SKM-1 treated with dmso at 0.1 percent for 144 hours (cell line): ENCODE measurements at regions not wholly inside any gene's neighbourhood (a gene's known extent, or its start where the extent isn't known, plus 50 kb on each side); places are given as distances from the start of the nearest gene placed in this dataset.

ENCODE experiments used
- DNase-seq: peaks from one replicate; lab custom pipeline; 2025; ENCODE audit not compliant: unreplicated experiment; lab: John Stamatoyannopoulos, UW

DNA sequence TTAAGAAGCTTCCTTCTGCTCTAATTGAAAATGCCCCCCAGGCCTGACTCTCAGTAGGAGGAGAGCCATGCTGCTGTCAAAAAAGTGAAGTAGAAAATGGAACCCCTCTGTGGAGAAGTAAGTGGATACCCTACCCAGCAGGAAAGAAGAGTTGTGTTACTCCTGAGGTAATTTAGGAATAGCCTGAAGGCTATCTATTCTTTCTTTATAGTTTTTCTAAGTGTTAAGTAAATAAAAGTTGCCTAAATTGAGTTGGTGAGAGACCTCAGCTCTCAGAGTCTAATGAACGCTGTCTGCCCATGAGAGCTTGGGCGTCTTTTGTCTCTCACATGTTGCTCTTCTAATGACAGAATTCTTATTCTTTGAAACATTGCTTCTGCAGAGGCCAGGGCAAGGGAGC, 116.2 kb downstream of the NSUN3 start:
- no peak for DNase-seq

DNA sequence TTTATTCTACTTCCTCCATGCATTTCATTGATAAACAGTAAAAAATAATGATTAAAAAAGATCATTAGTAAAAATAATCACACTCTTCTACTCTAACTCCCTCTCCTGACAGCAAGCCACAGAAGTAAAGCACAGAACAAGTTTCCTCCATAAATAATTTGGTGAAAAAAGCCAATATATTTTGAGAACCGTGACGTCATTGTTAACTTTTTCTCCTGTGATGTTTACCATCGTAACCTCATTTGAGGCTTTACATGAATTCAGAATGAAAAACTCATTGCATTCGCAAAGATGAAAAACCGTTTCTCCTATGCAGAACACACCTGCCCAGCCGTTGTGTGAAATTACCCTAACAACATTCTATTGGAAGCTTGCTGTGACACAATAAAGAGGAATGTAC, 120.7 kb downstream of the NSUN3 start:
- no peak for DNase-seq

DNA sequence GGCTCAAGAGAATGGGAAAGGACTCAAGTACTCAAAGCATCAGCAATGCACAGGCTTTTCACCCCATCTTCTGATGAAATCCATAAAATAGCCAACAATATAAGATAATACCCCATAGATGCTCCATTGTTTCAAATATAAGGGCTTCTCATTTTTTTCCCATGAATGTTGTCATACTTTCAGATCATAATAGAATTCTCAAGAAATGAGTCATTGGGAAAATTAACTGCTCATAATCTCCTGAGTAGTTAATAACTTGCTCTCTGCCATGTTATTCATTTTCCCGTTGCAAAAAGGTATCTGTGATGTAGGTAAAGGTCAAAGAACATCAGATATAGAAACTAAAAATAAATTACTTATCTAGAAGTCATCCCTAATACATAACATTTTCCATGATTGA, 121.9 kb downstream of the NSUN3 start:
- no peak for DNase-seq

DNA sequence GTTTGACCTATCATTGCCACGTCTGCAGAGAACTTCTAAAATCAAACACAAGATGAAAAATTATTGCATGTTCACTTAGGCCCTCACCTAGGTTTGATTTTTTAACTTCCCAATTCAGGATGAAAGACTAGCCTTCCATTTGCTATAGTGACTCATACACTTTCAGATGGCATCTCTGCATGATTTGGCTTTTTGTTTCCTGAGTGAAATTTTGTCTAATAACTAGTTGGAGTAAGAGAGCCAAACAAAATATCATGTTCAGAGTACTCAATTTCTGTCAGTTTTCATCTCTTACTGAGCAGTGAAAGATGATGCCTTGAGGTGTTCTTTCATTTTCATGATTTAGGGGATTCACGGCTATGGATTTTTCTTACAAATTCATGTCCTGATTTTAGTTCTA, 122.9 kb downstream of the NSUN3 start:
- DNase-seq = no peak

DNA sequence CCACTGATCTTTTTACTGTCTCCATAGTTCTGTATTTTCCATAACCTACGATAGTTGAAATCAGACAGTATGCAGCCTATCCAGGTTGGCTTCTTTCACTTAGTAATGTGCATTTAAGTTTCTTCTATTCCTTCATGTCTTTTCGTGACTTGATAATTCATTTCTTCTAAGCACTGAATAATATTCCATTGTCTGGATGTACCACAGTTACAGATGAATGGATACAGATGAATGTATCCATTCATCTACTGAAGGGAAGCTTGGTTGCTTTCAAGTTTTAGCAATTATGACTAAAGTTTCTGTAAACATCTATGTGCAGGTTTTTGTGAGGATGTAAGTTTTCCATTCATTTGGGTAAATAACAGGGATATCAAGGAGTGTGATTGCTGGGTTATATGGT, 124.8 kb downstream of the NSUN3 start:
- DNase-seq = no peak

DNA sequence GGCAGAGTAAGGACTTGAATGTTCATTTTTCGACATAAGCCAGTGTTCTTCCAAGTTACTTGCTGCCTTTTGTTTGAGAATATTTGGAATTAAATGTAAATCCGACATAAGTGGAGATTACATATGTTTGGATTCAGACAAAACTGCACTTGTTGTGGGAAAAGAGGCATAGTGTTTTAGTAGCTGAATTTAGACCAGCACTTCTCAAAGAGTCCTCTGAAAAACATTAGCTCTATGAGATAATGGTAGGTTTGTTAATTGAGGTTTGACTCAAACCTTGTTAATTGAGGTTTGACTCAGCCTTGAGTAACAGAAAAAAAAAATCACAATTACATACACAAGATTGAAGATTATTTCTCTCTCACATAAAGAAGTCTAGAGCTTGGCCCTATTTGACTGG, 132.5 kb downstream of the NSUN3 start:
- DNase-seq = no peak

DNA sequence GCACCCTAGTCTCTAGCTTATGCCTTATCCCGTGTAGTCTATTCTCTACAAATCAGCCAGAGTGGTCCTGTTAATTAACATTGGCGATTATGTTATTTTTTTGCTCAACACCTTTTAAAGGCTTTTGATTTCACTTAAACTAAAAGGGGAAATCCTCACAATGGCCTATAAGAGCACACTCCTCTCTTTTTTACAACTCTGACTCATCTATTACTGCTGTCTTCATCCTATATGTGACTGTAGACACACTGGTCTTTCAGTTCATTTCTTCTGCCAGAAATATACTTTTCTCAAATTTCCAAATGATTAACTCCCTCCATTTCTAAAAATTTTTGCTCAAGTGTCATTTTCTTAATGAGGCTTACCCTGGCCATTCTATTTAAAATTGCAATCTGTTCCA, 143.4 kb downstream of the NSUN3 start:
- DNase-seq = no peak

DNA sequence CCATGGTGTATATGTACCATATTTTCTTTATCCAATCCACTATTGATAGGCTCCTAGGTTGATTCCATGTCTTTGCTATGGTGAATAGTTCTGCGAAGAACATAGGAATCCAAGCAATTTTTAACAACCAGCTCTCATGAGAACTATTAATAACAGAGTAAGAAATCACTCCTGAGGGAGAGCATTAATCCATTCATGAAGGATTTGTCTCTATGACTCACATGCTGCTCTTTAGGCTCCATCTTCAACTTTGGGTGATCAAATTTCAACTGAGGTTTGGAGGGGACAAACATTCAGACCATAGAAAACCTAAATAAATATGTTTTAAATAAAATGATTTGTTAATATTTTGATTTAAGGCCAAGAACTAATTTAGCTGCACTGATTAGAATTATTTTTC, 147.4 kb downstream of the NSUN3 start:
- DNase-seq = no peak

DNA sequence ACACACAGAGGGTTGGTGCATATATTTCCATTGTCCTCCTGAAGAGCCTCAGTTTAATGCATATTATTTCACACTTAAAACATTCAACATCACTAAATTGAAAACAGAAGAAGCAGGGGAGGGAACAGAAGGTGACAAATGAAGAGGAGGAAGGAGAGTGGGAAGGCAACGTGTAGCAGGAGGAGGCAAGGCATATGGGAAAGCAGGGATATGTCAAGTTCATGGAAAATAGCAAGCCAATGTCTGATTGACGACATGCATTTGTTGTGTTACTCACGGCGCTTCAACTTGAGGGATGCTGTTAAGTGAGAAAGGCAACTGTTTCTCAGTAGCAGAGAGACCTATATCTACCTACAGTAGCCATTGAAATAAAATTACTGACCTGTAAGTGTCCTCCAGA, 154.5 kb downstream of the NSUN3 start:
- DNase-seq = no peak

DNA sequence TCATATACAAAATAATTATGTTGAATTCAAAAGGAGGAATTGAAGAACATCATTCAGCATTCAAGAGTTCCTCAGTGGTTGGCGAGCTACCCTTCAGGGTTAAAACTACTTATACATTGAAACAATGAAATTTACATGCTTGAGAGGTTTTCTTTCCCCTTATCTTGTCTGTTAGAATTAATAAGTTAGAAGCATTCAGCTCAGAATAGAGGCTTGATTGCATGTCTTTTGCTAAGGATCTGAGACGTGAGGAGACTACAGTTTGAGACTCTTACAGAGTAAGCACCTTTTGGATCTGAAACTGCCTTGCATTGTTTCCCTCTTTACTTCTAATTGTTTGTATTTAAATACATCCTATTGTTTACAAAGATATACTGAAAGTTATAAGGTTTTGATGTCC, 157.6 kb downstream of the NSUN3 start:
- DNase-seq = no peak

DNA sequence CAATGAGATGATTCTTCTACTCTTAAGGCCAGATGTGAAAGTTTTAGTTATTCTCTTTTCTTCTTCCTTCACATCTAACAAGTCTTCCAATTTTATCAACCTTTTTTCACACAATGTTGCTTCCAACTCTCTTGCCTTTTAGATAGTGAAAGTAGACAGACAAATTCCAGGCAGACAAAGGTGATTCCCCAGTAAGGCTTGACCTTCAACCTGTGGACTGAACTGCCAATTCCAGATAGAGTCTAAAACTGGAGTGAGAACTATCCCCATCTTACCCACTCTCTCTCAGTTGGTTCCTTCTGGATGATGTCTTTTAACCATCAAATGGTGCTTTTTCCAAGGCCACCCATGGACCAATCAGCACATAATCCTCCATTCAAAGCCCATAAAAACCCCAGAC, 159.0 kb downstream of the NSUN3 start:
- DNase-seq = no peak

DNA sequence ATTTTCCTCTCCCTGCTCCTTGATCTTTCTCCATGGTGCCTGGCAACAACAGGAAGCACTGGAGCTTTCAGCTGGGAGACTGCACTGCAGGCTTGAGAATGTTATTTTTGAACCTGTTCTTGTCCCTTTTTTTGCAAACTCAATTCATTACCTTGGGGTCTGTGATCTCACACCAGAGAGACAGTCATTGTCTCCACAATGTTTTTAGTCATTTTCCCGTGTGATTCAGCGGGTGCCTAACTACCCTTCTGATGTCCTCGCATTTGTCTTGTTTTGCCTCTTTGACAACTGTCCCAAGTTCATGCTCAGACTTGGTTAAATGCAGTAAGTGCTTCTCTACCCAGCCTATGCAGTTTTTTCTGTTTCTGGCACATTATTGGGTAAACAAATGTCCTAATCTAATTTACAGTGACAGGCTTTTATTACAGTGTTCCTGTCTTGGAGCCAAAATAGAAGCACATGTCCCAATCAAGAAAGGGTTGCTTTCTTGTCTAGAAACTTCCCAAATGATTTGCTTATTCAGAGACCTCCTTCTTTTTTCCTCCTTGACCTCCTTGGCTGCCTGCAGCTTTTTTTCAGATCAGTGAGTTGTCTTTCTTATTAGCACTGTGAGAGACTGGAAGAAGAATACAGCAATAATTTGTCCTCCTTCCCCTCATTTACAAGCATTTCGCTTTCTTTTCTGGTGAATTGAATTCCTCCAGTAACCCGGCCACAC, 162.4 kb downstream of the NSUN3 start:
- no peak for DNase-seq

DNA sequence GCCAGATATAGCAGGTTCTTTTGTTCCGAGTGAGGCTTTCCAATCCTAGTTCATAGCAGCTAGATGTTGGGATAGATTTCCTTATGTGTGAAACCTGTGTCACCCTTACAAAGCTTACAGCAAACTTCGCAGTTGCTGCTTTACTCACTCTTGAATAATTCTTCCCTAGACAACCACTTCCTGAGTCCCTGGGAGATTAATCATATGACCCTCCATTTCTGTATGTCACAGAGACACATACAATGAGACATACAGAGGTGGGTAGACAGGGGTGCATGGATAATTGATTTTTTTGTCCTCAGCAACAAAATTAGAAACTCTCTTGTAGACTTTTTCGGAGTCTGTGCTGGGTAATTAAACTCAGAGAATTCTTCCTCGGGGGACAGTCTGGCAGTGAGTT, 163.2 kb downstream of the NSUN3 start:
- DNase-seq = no peak

DNA sequence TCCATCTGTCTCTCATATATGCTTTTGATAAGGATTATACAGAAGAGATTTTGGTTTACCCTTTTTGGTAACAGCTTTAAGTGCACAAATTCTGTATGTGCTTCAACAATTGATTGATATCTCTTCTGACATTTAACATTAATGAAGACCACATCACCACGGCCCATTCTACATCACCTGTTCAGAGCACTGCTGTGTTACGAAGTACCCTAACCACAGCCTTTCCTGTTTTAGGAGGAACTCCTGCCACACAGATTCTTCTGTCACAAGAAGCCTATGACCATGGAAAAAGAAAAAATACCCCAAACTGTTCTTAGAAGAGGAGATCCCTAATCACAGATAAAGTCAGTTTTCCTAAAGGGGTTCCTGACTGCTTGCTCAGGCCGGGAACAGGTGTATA, 170.1 kb downstream of the NSUN3 start:
- DNase-seq = peak; percentile 6

DNA sequence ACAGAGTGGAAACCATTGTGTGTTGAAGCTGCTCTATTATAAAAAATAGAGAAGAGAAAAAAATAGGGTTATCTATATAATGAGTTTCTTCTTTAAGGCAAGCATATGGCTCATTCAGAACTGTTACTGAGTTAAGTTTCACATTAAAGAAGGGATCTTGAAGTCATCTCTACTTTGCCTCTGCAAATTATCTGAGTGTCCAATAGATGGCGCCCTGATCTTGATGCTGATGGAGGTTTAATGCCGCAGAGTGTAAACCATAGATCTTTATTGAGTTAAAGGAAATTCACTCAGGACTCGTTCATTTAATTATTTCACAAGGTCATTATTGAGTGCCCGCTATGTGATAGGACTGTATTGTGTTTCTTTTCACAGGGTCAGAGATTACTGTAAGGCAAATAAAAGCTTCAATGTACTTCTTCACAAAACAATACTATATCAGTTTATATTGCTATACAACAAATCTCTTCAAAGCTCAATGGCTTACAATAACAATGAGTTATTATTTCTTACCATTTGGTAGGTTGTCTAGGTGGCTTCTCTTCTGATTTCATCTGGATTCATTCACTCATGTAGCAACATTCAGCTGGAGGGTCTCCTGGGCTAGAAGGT, 171.4 kb downstream of the NSUN3 start:
- DNase-seq = peak; percentile 19

DNA sequence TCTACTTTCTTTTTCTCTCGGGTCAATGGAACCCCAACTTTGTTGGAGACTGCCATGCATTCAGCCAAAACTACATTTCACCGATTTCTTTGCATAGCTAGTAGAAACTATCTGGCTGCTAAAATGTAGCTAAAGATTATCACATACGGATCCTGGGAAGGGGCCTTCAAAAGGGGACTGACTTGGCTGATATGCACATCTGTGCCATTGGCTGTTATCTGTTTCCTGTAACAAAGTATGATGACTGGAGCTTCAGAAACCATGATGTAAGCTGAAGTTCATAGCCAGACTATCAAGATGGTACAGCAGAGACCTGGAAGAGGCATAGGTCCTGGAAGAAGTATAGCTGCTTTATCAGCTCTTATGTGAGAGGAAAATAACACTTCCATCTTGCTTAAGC, 179.1 kb downstream of the NSUN3 start:
- no peak for DNase-seq

DNA sequence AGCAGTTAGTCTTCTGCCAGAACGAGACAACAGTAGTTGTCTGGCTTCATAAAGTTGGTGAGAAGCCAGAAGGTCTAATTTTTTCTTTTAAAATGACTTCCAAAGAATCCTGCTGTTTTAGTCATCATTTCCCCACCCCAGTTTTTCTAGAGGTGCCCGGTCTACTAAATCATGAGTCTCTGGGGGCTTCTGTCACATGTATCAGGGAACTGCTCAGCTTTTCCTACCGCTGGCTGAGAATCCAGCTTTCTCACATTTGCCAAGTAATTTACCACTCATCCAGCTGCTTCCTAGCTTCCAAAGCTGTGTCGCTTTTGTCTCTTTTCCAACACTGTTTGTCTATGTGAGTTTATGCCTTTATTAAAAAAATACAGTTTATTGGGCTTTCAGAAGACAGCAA, 183.3 kb downstream of the NSUN3 start:
- no peak for DNase-seq

DNA sequence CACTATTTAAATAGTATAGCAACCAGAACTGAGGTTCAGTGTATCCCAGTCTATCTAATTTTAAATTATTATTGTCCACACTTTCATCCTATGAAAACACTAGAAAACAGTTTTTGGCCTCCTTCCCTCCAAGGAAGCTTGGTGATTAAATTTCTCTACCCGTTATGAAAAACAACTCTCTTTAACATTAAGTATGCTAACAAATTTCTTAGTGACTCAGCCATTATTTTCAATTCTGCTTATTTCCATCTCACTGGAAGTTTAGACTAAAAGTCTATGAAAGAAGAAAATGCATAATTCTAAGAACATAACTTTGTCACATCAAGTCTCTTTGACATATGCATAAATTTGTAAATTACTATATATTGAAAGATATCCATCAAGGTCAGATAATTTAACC, 185.2 kb downstream of the NSUN3 start:
- DNase-seq = no peak

DNA sequence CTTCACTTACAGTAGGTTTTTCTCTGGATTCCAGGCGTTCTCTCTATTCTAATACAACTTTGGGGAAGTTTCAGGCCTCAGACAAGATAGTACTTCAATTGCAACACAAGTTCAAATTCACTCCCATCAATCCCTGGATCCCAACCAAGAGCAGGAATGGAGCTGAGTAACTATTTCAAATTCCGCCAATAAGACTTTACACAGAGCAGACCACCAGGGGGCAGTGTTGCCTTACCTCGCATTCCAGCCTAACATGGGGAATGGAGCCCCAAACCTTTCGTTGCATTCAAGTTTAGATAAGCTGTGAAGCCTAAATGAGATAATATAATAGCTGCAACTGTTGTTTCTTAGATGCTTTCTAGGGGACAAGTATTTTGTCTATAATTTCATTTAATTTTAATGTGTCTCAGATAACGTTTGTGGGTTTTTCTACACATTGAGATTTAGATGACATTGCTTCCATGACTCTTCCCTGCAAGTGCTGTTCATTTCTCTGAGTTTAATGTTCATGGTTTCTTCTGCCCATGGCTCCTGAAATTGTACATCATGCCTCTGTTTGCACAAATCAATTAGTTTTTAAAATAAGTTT, 186.7 kb downstream of the NSUN3 start:
- peak; percentile 28 for DNase-seq

DNA sequence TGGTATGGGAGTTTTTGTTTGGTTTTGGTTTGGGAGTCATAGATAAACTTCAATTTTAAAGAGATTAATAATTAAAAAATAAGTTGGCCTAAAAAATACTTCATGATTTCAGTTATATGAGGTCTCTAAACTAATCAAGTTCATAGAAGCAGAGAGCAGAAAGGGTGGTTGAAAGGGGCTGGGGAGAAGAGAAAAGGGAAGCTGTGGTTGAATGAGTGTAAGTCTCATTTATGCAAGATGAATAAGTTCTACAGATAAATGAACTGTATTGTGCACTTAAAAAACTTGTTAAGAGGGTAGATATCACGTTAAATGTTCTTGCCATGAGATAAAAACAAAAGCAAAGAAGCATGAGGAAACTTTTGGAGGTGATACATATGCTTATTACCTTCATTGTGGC, 188.7 kb downstream of the NSUN3 start:
- peak; percentile 15 for DNase-seq

DNA sequence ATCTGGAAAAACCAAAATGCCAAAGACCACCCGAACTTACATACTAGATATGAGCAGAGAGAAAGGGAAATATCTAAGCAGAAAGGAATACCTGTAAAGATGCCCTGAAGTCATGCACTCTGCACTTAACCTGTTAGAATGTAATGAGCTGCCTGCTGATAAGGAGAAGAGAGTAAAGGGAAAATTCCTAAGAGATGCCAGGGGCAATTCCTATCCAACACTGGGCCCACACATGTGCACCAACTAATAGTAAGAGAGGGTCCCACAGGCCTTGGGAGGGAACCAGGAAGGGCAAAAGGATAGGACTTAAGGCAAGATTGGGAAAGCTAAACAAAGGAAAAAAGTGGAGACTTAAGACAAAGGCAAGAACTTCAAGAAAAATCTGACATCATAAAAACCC, 189.5 kb downstream of the NSUN3 start:
- DNase-seq = no peak

DNA sequence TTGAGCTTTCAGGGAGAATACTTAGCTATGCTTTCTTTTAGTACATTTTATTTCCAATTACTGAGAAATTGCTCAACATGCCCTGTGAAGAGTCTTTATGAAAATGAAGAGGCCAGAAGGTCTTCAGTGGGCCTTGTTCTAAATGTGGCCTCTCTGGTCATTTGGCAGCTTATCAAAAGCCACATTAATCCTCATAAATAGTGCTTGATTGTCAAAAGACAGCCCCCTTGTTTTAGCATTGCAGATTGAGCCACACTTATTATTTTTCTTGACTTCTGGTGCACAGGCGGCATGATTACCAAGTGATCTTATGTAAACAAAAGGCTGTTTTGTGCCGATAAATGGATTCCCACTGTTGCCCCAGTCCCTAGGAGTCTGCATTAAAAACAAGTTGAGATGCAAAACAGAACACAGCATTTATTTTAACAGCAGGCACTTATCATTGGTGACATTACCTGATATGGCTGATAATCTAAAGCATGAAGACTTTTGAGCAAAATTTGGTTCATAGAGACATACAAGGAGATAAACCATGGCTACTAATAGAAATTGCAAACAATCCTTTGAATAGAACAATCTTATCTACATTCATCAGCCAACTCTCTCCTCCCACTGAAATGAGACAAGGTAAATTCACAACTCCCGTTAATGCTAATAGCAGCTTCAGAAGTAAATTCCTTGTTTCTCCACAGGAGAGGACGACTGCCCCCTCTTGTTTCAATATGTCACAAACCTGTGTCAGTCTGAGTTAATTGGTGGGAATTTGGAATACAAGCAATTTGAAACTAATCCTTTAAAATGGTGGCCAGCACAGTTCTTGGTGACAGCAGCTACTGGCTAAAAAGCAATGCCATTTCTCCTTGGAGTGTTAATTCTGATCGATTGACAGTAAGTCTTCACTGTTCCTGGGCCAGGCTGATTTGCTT, 194.3 kb downstream of the NSUN3 start:
- no peak for DNase-seq
